Epithelial cell of prostate (primary cell): ENCODE measurements at regions not wholly inside any gene's neighbourhood (a gene's known extent, or its start where the extent isn't known, plus 50 kb on each side); places are given as distances from the start of the nearest gene placed in this dataset.

Experiments used
- DNase-seq: peaks from one replicate; pipeline ENCODE4 v3.0.0-alpha.2; 2011; ENCODE audit warnings: low read depth, low spot score
- H3K27ac ChIP-seq: fragments of 450-650 bp; 2 replicates; pipeline ENCODE4 v1.5.1; 2017; ENCODE audit warnings: mild to moderate bottlenecking

- no peak overlapping the region for H3K27ac ChIP-seq
- DNase-seq: no peak
Observed at GRCh38 chr13:83372786-83373185, 509.5 kb downstream of the SLITRK1 start.

GRCh38 chr13:83365723-83366122 lies 516.6 kb downstream of the SLITRK1 start:
- no peak overlapping the region for H3K27ac ChIP-seq
- DNase-seq: no peak

- DNase-seq: no peak
- H3K27ac ChIP-seq: no peak overlapping the region
Observed at GRCh38 chr13:83355041-83355440, 527.2 kb downstream of the SLITRK1 start.

GRCh38 chr13:83352391-83352790 lies 529.9 kb downstream of the SLITRK1 start:
- no peak for DNase-seq
- no peak overlapping the region for H3K27ac ChIP-seq

- no peak for DNase-seq
- no peak overlapping the region for H3K27ac ChIP-seq
Observed at GRCh38 chr13:83350569-83350968, 531.7 kb downstream of the SLITRK1 start.

DNA sequence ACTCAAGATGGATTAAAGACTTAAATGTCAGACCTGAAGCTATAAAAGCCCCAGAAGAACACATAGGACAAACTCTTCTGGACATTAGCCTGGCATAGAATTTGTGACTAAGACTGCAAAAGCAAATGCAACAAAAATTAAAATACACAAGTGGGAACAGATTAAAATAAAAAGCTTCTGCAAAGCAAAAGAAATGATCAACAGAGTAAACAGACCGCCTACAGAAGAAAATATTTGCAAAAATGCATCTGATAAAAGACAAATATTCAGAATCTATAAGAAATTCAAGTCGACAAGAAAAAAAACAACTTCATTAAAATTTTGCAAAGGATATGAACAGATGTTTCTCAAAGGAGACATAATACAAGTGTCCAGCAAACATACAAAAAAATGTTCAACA lies 537.8 kb downstream of the SLITRK1 start:
- H3K27ac ChIP-seq: no peak overlapping the region
- no peak for DNase-seq

DNA sequence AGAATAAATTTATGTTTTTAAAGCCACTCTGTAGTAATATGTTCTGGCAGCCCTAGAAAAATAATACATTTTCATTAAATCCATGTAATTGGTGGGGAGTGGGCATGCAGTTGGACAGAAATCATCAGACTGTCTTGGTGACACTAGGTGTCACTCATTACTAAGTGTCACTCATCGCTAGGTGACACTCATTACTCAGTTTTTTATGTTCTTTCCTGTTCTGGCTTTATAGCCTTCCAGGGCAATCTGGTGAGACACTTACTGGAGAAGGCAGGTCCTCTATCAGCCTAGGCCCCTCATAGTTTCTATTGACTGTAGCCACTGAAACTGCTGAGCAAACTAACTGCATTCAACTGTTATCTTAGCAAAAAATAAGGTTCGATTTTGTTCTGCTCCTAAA lies 542.1 kb downstream of the SLITRK1 start:
- no peak for DNase-seq
- H3K27ac ChIP-seq: no peak overlapping the region

DNA sequence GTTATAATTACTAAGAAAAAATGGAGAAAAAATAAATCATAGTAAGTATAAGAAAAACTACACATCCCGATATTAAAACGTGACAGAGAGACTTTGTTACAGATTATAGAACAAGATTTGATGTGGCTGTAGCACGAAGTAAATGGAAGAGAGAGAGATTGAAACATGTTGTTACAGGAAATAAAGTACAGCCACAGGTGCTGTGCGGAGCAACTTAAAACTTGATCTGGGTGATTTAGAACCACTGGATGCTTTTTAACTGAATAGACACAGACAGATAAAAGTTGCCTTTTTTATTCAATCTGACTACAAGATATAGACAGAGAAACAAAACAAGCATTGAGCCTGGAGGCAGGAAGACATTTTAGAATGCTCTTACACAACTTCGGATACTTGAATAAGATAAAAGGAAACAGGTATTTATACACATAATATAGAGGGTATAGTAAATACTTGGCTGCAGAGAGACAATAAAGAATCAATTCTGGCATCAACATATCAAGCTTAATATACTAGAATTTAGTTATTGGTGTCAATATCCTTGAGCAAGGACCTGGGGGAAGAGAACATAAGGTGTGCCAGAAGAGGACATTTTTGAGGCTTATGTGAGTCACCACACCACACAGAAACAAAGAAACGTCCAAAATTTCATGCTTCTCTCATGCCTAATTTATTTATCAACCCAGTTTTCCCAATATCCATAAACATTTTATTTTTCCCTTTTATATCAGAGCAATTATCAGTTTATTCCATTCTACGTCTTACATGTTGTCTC lies 548.5 kb downstream of the SLITRK1 start:
- no peak for DNase-seq
- H3K27ac ChIP-seq: no peak overlapping the region

- DNase-seq: no peak
- no peak overlapping the region for H3K27ac ChIP-seq
Observed at GRCh38 chr13:83332751-83333150, 549.5 kb downstream of the SLITRK1 start.

DNA sequence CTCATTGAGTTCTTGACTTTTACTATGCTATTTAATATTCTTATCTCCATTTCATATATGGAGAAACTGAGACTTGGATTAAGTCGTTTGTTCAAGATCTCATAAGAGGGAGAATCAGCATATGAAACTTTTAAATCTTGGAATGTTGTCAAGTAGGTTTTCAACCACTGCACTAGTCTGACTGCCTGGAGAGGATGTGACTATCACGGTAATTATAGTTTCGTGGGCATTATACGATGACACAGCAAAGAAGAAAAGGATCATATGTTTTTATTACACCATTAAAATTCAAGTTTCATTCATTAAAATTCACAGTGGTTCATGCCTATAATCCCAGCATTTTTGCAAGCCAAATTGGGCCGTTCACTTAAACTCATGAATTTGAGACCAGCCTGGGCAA lies 555.2 kb downstream of the SLITRK1 start:
- H3K27ac ChIP-seq: no peak overlapping the region
- DNase-seq: no peak

DNA sequence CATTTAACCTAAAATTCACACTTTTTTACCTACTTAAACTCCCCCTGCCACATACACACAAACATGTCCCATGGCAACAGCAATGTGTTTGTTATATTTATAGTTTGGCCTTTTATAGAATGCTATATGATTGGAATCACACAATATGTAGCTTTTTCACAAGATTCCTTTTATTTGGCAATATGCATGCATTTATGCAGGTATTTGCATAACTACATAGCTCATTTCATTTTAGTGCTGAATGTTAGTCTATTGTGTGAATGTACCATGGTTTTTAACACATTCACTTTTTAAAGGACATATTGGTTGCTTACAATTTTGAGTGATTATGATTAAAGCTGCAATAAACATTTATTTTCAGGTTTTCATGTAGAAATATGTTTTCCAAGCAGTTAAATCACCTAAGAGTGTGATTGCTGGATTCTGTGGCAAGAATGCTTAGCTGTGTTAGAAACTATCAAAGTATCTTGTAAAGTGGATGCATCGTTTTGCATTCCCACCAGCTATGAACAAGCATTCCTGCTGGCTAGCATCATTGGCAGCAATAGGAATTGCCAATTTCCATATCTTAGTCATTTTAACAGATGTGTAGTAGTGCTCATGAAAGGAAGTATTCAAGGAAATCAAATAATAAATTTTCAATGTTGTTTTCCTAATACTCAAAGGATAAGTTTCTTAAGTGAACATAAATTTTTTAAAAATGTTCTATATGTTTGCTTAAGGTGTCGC lies 557.0 kb downstream of the SLITRK1 start:
- H3K27ac ChIP-seq: no peak overlapping the region
- DNase-seq: no peak

GRCh38 chr13:83311886-83312577 lies 570.2 kb downstream of the SLITRK1 start:
- no peak for DNase-seq
- no peak overlapping the region for H3K27ac ChIP-seq

- no peak for DNase-seq
- no peak overlapping the region for H3K27ac ChIP-seq
Observed at GRCh38 chr13:83298617-83299016, 583.7 kb downstream of the SLITRK1 start.

- no peak for DNase-seq
- H3K27ac ChIP-seq: no peak overlapping the region
Observed at GRCh38 chr13:83297586-83298290, 584.5 kb downstream of the SLITRK1 start.

GRCh38 chr13:83295686-83296085 lies 586.6 kb downstream of the SLITRK1 start:
- H3K27ac ChIP-seq: no peak overlapping the region
- DNase-seq: no peak

GRCh38 chr13:83286737-83287136 lies 595.5 kb downstream of the SLITRK1 start:
- no peak overlapping the region for H3K27ac ChIP-seq
- no peak for DNase-seq

GRCh38 chr13:83281654-83282053 lies 600.6 kb downstream of the SLITRK1 start:
- no peak overlapping the region for H3K27ac ChIP-seq
- no peak for DNase-seq

DNA sequence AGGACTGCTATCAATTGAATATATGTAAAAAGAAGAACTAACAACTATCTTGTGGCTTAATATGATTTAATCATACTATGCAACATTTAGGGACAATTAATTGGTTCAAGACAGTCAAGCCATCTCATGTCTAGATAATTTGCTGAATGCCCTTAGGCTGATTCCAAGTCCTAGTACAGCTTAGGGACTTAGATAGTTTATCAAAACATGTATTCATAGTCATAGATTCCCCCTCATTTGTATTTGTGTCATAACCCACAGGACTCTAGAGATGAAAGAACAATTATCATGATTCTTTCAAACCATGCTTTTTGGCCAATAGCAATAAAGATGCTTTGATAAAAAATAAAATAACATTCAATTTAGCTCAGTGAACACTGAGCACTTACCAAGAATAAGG lies 607.6 kb downstream of the SLITRK1 start:
- H3K27ac ChIP-seq: no peak overlapping the region
- DNase-seq: no peak

- no peak overlapping the region for H3K27ac ChIP-seq
- DNase-seq: no peak
Observed at GRCh38 chr13:83272652-83273240, 609.5 kb downstream of the SLITRK1 start.

GRCh38 chr13:83272076-83272475 lies 610.2 kb downstream of the SLITRK1 start:
- no peak for DNase-seq
- H3K27ac ChIP-seq: no peak overlapping the region
